Tibial artery (tissue), 4 donors: ENCODE measurements at regions not wholly inside any gene's neighbourhood (a gene's known extent, or its start where the extent isn't known, plus 50 kb on each side); places are given as distances from the start of the nearest gene placed in this dataset.

ENCODE experiments used
- DNase-seq, 2 donors: peaks; one replicate each; pipeline ENCODE4 v3.0.0-alpha.2; 2019
- H3K27ac ChIP-seq, 2 donors: fragments of 200-600 bp; sonication (generic) in 1 of 2; 1 replicate in 1 of 2; 2 replicates in 1 of 2; pipeline ENCODE4 v1.5.1; 2018 to 2019; ENCODE audit warnings: mild to moderate bottlenecking in 1 of 2
- H3K27me3 ChIP-seq, 2 donors: fragments of 200-600 bp; sonication (generic) in 1 of 2; one replicate each; pipeline versions ENCODE4 v1.5.1 to v1.6.0; 2016 to 2019
- H3K36me3 ChIP-seq, 3 donors: fragments of 200-600 bp; sonication (generic) in 2 of 3; one replicate each; pipeline ENCODE4 v1.5.1; 2016 to 2019; ENCODE audit warnings: mild to moderate bottlenecking in 2 of 3
- H3K4me1 ChIP-seq, 4 donors: fragments of 200-600 bp; sonication (generic) in 2 of 4; 1 replicate in 3 of 4; 2 replicates in 1 of 4; pipeline ENCODE4 v1.5.1; 2016 to 2019
- H3K4me3 ChIP-seq, 2 donors: fragments of 200-600 bp; sonication (generic) in 1 of 2; 1 replicate in 1 of 2; 2 replicates in 1 of 2; pipeline ENCODE4 v1.5.1; 2018 to 2019; ENCODE audit warnings: mild to moderate bottlenecking in 2 of 2
- H3K9me3 ChIP-seq, 3 donors: fragments of 200-600 bp; sonication (generic) in 1 of 3; one replicate each; pipeline ENCODE4 v1.5.1; 2016 to 2019
- intact Hi-C: fragments of 100-400 bp; cut with DNase I; formaldehyde crosslinking; loops from one replicate; pipeline ENCODE4 v1.15.0; 2023; ENCODE audit warnings: low total_unique reads
- TF ChIP-seq, protein P1 (sequence below), 2 experiments: fragments of 200-600 bp in 1 of 2; fragments of 450-650 bp in 1 of 2; IDR thresholded peaks; one replicate each; pipeline ENCODE4 v1.5.1; 2017 to 2019; ENCODE audit warnings: antibody characterized with exemption in 2 of 2, mild to moderate bottlenecking in 1 of 2, moderate library complexity in 1 of 2

DNA sequence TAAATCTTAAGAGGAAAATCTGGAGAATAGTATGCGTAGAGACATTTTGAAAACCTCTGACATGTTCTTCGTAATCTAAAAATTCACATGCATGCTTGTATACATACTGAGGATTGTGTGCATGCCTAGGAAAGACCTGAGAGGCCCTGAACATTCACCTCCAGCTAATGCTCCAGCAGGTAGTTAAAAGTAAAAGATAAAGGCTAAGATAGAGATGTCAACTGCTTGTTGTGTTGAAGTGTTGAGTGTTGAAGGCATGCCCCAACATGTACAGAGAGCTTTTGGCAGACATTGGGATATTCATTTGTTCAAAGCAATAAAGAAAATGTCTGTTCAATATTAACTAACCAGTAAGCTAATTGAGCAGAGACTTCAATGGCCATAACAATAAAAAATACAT lies 118.6 kb upstream of the SYT1 start:
- no peak overlapping the region for H3K27ac ChIP-seq
- no peaks in the 10 kb centered on the region for H3K4me1 ChIP-seq
- no peak for DNase-seq
- H3K9me3 ChIP-seq: no peaks in the 10 kb centered on the region
- intact Hi-C loops: no loop called here
- no peak overlapping the region for H3K4me3 ChIP-seq
- TF ChIP-seq, protein P1, sequence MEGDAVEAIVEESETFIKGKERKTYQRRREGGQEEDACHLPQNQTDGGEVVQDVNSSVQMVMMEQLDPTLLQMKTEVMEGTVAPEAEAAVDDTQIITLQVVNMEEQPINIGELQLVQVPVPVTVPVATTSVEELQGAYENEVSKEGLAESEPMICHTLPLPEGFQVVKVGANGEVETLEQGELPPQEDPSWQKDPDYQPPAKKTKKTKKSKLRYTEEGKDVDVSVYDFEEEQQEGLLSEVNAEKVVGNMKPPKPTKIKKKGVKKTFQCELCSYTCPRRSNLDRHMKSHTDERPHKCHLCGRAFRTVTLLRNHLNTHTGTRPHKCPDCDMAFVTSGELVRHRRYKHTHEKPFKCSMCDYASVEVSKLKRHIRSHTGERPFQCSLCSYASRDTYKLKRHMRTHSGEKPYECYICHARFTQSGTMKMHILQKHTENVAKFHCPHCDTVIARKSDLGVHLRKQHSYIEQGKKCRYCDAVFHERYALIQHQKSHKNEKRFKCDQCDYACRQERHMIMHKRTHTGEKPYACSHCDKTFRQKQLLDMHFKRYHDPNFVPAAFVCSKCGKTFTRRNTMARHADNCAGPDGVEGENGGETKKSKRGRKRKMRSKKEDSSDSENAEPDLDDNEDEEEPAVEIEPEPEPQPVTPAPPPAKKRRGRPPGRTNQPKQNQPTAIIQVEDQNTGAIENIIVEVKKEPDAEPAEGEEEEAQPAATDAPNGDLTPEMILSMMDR (IDR thresholded peaks at IDR 0.05): no peak
- H3K36me3 ChIP-seq: no peaks in the 10 kb centered on the region
- no peaks in the 10 kb centered on the region for H3K27me3 ChIP-seq

DNA sequence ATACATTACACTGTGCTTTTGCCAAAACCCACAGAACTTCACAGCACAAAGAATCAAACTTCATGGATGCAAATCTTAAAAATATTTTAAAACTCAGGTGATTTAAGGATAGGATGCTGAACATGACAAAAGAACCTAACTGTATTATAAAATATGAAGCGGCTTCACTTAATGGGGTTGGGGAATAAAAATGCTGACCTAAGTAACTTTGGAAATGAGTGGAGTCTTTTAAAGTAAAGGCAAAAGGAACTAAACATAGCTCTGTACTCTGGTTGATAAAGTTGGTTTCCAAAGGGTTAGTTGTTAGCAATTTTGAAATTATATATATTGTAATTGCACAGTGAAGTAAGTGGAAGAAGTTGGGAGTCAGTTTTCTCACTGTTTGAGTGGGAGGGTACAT lies 111.5 kb upstream of the SYT1 start:
- Histone ChIP-seq H3K27me3 (no peaks in the 10 kb centered on the region), H3K27ac (no peak overlapping the region), H3K4me1 (no peaks in the 10 kb centered on the region), H3K36me3 (no peaks in the 10 kb centered on the region), H3K4me3 (no peak overlapping the region), H3K9me3 (no peaks in the 10 kb centered on the region)
- intact Hi-C loops: no loop called here
- DNase-seq: no peak
- TF ChIP-seq, protein P1 (IDR thresholded peaks at IDR 0.05): no peak

DNA sequence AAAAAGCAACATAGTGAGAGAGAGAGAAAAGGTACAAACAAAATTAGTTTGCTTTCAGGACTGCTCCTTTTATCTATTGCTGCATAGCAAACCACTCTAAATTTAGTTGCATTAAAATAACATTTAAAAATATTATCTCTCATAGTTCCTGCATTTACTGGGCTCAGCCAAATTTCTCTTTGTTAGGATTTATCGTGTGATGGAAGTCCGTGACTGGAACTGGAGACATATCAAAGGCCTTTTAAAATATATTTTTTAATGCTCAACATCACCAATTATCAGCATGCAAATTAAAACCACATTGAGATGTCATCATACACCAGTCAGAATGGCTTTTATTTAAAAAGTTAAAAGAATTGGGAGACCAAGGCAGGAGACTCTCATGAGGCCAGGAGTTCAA lies 107.6 kb upstream of the SYT1 start:
- TF ChIP-seq, protein P1 (IDR thresholded peaks at IDR 0.05): no peak
- Histone ChIP-seq H3K27me3 (no peaks in the 10 kb centered on the region), H3K27ac (no peak overlapping the region), H3K4me3 (no peak overlapping the region), H3K36me3 (no peaks in the 10 kb centered on the region), H3K4me1 (no peaks in the 10 kb centered on the region), H3K9me3 (no peaks in the 10 kb centered on the region)
- intact Hi-C loops: no loop called here
- DNase-seq: no peak

GRCh38 chr12:78759367-78759766 lies 105.2 kb upstream of the SYT1 start:
- intact Hi-C loops: no loop called here
- no peak overlapping the region for H3K4me3 ChIP-seq
- TF ChIP-seq, protein P1 (IDR thresholded peaks at IDR 0.05): no peak
- H3K27me3 ChIP-seq: no peaks in the 10 kb centered on the region
- no peaks in the 10 kb centered on the region for H3K4me1 ChIP-seq
- H3K9me3 ChIP-seq: no peaks in the 10 kb centered on the region
- H3K27ac ChIP-seq: no peak overlapping the region
- no peaks in the 10 kb centered on the region for H3K36me3 ChIP-seq
- DNase-seq: no peak

- TF ChIP-seq, protein P1 (IDR thresholded peaks at IDR 0.05): no peak
- no peak for DNase-seq
- no peak overlapping the region for H3K4me3 ChIP-seq
- H3K36me3 ChIP-seq: no peaks in the 10 kb centered on the region
- H3K27ac ChIP-seq: no peak overlapping the region
- H3K27me3 ChIP-seq: no peaks in the 10 kb centered on the region
- intact Hi-C loops: no loop called here
- H3K4me1 ChIP-seq: no peaks in the 10 kb centered on the region
- no peaks in the 10 kb centered on the region for H3K9me3 ChIP-seq
Observed at GRCh38 chr12:78760906-78761305, 103.7 kb upstream of the SYT1 start.

- H3K27ac ChIP-seq: no peak overlapping the region
- H3K4me1 ChIP-seq: no peaks in the 10 kb centered on the region
- DNase-seq: no peak
- TF ChIP-seq, protein P1 (IDR thresholded peaks at IDR 0.05): no peak
- no peaks in the 10 kb centered on the region for H3K27me3 ChIP-seq
- intact Hi-C loops: no loop called here
- H3K4me3 ChIP-seq: no peak overlapping the region
- H3K9me3 ChIP-seq: no peaks in the 10 kb centered on the region
- no peaks in the 10 kb centered on the region for H3K36me3 ChIP-seq
Observed at GRCh38 chr12:78764913-78765312, 99.7 kb upstream of the SYT1 start.
